Urinary bladder (tissue), 3 donors: ENCODE measurements at regions not wholly inside any gene's neighbourhood (a gene's known extent, or its start where the extent isn't known, plus 50 kb on each side); places are given as distances from the start of the nearest gene placed in this dataset.

Source experiments
- DNase-seq: peaks from one replicate; pipeline ENCODE4 v3.0.0-alpha.2; 2015; ENCODE audit errors: extremely low spot score
- H3K27ac ChIP-seq: one replicate; pipeline ENCODE4 v1.5.1; 2013; ENCODE audit warnings: low read depth, mild to moderate bottlenecking, moderate library complexity
- H3K36me3 ChIP-seq: one replicate; pipeline ENCODE4 v1.6.1; 2013; ENCODE audit warnings: mild to moderate bottlenecking, moderate library complexity; ENCODE audit not compliant: insufficient read depth
- H3K4me1 ChIP-seq: one replicate; pipeline ENCODE4 v1.6.1; 2013; ENCODE audit warnings: mild to moderate bottlenecking, moderate library complexity; ENCODE audit not compliant: insufficient read depth
- H3K4me3 ChIP-seq: one replicate; pipeline ENCODE4 v1.5.1; 2013; ENCODE audit warnings: low read depth, low read length
- whole genome bisulfite sequencing: extraction: QIAGEN DNeasy Blood & Tissue Kit; methylation state at CpG from one replicate; pipeline ENCODE4 v1.1.7; 2013; 5-methylcytosine and 5-hydroxymethylcytosine counted together
- donor health status: healthy with polysubstance abuse.
- donor health status: healthy.

GRCh38 chr13:105255472-105255871 lies 1280.0 kb downstream of the EFNB2 start:
- Histone ChIP-seq H3K36me3 (no peaks in the 10 kb centered on the region), H3K27ac (no peak overlapping the region), H3K4me3 (no peak overlapping the region), H3K4me1 (no peaks in the 10 kb centered on the region)
- DNase-seq = no peak
- WGBS = 22% methylated on average over 1 of the region's 1 CpG

- Histone ChIP-seq H3K27ac (no peak overlapping the region), H3K4me1 (no peaks in the 10 kb centered on the region), H3K4me3 (no peak overlapping the region), H3K36me3 (no peaks in the 10 kb centered on the region)
- no peak for DNase-seq
Measured at GRCh38 chr13:105251293-105251692, 1284.2 kb downstream of the EFNB2 start.

- Histone ChIP-seq H3K36me3 (no peaks in the 10 kb centered on the region), H3K27ac (no peak overlapping the region), H3K4me3 (no peak overlapping the region), H3K4me1 (no peaks in the 10 kb centered on the region)
- DNase-seq = no peak
- 80% methylated on average over 5 of the region's 5 CpGs for WGBS
Measured at GRCh38 chr13:105247830-105248229, 1287.6 kb downstream of the EFNB2 start.

- Histone ChIP-seq H3K4me3 (no peak overlapping the region), H3K36me3 (no peaks in the 10 kb centered on the region), H3K27ac (no peak overlapping the region), H3K4me1 (no peaks in the 10 kb centered on the region)
- WGBS = 66% methylated on average over 3 of the region's 3 CpGs
- DNase-seq = no peak
Measured at GRCh38 chr13:105240371-105240770, 1295.1 kb downstream of the EFNB2 start.

- Histone ChIP-seq H3K4me3 (no peak overlapping the region), H3K27ac (no peak overlapping the region), H3K36me3 (no peaks in the 10 kb centered on the region), H3K4me1 (no peaks in the 10 kb centered on the region)
- 17% methylated on average over 5 of the region's 5 CpGs for WGBS
- peak; percentile 58 for DNase-seq
Measured at GRCh38 chr13:105232439-105232838, 1303.0 kb downstream of the EFNB2 start.

GRCh38 chr13:105232006-105232405 lies 1303.5 kb downstream of the EFNB2 start:
- 71% methylated on average over 7 of the region's 7 CpGs for WGBS
- no peaks in the 10 kb centered on the region for H3K36me3 ChIP-seq
- H3K27ac ChIP-seq = no peak overlapping the region
- H3K4me3 ChIP-seq = no peak overlapping the region
- DNase-seq = no peak
- H3K4me1 ChIP-seq = no peaks in the 10 kb centered on the region

- WGBS = 93% methylated on average over 2 of the region's 2 CpGs
- no peak overlapping the region for H3K4me3 ChIP-seq
Measured at GRCh38 chr13:105231579-105231978, 1303.9 kb downstream of the EFNB2 start.

GRCh38 chr13:105220881-105221280 lies 1314.6 kb downstream of the EFNB2 start:
- 85% methylated on average over 4 of the region's 4 CpGs for WGBS
- no peak for DNase-seq
- Histone ChIP-seq H3K4me1 (no peaks in the 10 kb centered on the region), H3K27ac (no peak overlapping the region), H3K4me3 (no peak overlapping the region), H3K36me3 (no peaks in the 10 kb centered on the region)

More at GRCh38 chr13:105231579-105231978, 1303.9 kb downstream of the EFNB2 start:
- no peaks in the 10 kb centered on the region for H3K36me3 ChIP-seq
- H3K27ac ChIP-seq = no peak overlapping the region
- no peak for DNase-seq
- H3K4me1 ChIP-seq = no peaks in the 10 kb centered on the region

GRCh38 chr13:105220063-105220462 lies 1315.4 kb downstream of the EFNB2 start:
- no peaks in the 10 kb centered on the region for H3K4me1 ChIP-seq
- H3K36me3 ChIP-seq = no peaks in the 10 kb centered on the region
- 88% methylated on average over 8 of the region's 8 CpGs for WGBS
- H3K4me3 ChIP-seq = no peak overlapping the region
- H3K27ac ChIP-seq = no peak overlapping the region
- DNase-seq = no peak

GRCh38 chr13:105219651-105220050 lies 1315.8 kb downstream of the EFNB2 start:
- no peak overlapping the region for H3K4me3 ChIP-seq
- 78% methylated on average over 1 of the region's 1 CpG for WGBS
- no peaks in the 10 kb centered on the region for H3K36me3 ChIP-seq
- no peak for DNase-seq
- H3K4me1 ChIP-seq = no peaks in the 10 kb centered on the region
- no peak overlapping the region for H3K27ac ChIP-seq

GRCh38 chr13:105213512-105213911 lies 1322.0 kb downstream of the EFNB2 start:
- no peaks in the 10 kb centered on the region for H3K36me3 ChIP-seq
- DNase-seq = no peak
- no peaks in the 10 kb centered on the region for H3K4me1 ChIP-seq
- no peak overlapping the region for H3K27ac ChIP-seq
- 91% methylated on average over 3 of the region's 3 CpGs for whole genome bisulfite sequencing
- H3K4me3 ChIP-seq = no peak overlapping the region

GRCh38 chr13:105207572-105208293 lies 1327.7 kb downstream of the EFNB2 start:
- no peak overlapping the region for H3K4me3 ChIP-seq
- no peaks in the 10 kb centered on the region for H3K4me1 ChIP-seq
- H3K36me3 ChIP-seq = no peaks in the 10 kb centered on the region
- no peak overlapping the region for H3K27ac ChIP-seq
- 56% methylated on average over 4 of the region's 4 CpGs for WGBS
- DNase-seq = no peak

- H3K4me1 ChIP-seq = no peaks in the 10 kb centered on the region
- no peak overlapping the region for H3K4me3 ChIP-seq
- H3K27ac ChIP-seq = no peak overlapping the region
- no peak for DNase-seq
- no peaks in the 10 kb centered on the region for H3K36me3 ChIP-seq
Measured at GRCh38 chr13:105202354-105202753, 1333.1 kb downstream of the EFNB2 start.

GRCh38 chr13:105201351-105201750 lies 1334.1 kb downstream of the EFNB2 start:
- no peak overlapping the region for H3K4me3 ChIP-seq
- H3K36me3 ChIP-seq = no peaks in the 10 kb centered on the region
- DNase-seq = no peak
- no peaks in the 10 kb centered on the region for H3K4me1 ChIP-seq
- no peak overlapping the region for H3K27ac ChIP-seq
- 54% methylated on average over 3 of the region's 3 CpGs for WGBS

GRCh38 chr13:105200181-105200580 lies 1335.3 kb downstream of the EFNB2 start:
- Histone ChIP-seq H3K4me3 (no peak overlapping the region), H3K27ac (no peak overlapping the region), H3K4me1 (no peaks in the 10 kb centered on the region), H3K36me3 (no peaks in the 10 kb centered on the region)
- WGBS = 59% methylated on average over 4 of the region's 4 CpGs
- DNase-seq = no peak
